ENCODE measurements at regions not wholly inside any gene's neighbourhood (a gene's known extent, or its start where the extent isn't known, plus 50 kb on each side); places are given as distances from the start of the nearest gene placed in this dataset.

DNA sequence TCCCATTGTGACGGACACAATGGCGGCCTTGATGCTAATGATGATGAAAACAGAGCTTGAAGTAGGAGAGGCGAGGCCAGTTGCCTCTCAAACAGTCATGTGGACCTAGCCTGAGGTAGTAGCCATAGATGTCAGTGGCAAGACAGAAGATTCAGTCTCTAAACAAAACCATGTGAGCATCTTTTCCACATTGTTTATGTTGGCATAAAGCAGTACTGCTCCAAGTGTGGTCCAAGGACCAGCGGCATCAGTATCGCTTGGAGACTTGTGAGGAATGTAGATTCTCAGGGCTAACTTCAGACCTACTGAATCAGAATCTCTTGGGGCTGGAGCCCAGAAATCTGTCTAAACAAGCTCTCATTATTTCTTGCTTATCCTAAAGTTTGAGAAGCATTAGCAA is 312.8 kb upstream of the JAG1 start:
- TF ChIP-seq CTCF (conservative IDR thresholded peaks at IDR 0.05) = no peak
- TF ChIP-seq EZH2 (IDR thresholded peaks at IDR 0.05; ENCODE audit: low read depth) = no peak
